C1 segment of cervical spinal cord (tissue), 14 donors: ENCODE measurements at regions not wholly inside any gene's neighbourhood (a gene's known extent, or its start where the extent isn't known, plus 50 kb on each side); places are given as distances from the start of the nearest gene placed in this dataset.

Source experiments
- DNase-seq, 14 donors: peaks; one replicate each; lab custom pipeline; 2025; lab: John Stamatoyannopoulos, UW

- DNase-seq, result no peak
Observed at GRCh38 chr10:2867788-2868299, 199.5 kb upstream of the PFKP start.

DNA sequence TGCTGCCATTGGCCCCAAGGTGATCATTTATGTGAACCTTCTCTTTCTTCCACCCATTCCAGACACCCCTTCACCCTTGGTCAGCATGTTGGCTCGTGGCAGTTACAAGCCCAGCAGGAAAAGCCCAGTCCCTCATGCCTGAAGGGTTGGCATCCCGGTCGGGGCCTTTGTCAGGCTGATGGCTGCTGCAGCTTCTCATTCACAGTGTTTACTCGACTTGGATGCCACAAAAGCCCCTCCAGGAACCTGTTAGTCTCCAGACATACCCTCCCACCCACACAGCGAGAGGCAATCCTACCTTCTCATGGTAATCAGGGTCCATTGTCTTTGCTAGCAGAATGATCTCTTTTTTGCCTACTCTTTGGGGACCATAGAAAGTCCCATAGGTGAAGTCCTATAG is 200.8 kb upstream of the PFKP start:
- no peak for DNase-seq

- DNase-seq, result no peak
Observed at GRCh38 chr10:2861632-2862210, 205.6 kb upstream of the PFKP start.

- no peak for DNase-seq
Observed at GRCh38 chr10:2858452-2858851, 208.9 kb upstream of the PFKP start.

GRCh38 chr10:2856598-2856997 is 210.8 kb upstream of the PFKP start:
- no peak for DNase-seq

GRCh38 chr10:2852574-2853323 is 214.6 kb upstream of the PFKP start:
- DNase-seq, result no peak

DNA sequence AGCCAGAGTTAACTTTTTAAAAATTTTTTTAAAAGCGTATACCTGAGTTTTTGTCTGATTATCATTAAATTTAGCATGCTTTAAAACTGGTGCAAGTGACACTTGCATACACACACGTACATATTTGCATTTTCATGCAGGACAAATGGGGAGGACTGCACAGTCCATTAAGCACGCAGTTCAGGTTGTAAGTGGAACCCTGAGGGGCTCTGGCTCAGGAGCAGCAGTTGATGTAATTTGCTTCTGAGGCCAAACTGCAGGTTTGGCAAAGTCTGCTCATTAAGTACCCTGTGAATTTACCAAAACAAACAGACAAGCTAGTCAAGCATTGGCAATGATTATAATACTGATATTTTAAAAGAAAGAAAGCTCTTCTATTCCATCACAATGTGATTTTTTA is 215.8 kb upstream of the PFKP start:
- no peak for DNase-seq

DNA sequence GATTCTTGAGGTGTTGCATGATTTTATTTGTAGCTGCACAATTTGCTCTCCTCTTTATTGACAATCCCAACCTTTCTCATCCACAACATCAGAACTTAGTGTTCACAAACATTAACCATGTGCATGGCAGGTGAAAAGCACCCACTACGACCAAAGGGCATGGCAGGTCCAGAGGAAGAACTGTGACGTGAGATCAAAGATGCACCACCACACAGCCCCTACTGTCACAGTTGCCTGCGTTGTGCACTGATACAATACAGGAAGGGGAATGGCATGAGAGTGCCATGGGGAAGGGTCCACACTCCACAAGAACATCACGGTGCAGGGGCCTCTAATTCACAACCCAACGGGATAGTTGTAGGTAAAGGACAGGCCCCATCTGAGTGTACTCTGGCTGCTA is 217.1 kb upstream of the PFKP start:
- no peak for DNase-seq

DNA sequence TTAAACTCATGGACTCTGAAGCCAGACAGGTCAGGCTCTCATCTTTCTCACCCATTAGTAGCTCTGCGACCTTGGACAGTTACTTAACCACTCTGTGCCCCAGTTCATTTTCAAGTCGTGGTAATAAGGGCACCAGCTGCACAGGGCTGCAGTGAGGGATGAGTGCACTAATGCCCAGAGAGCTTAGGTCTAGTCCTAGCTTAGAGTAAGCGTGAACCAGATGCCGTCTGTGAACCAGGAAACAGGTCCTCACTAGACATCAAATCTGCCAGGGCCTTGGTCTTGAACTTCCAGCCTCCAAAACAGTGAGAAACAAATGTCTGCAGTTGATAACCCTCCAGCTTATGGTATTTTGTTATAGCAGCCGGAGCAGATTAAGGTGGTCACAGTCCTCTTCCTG is 222.4 kb upstream of the PFKP start:
- no peak for DNase-seq

DNA sequence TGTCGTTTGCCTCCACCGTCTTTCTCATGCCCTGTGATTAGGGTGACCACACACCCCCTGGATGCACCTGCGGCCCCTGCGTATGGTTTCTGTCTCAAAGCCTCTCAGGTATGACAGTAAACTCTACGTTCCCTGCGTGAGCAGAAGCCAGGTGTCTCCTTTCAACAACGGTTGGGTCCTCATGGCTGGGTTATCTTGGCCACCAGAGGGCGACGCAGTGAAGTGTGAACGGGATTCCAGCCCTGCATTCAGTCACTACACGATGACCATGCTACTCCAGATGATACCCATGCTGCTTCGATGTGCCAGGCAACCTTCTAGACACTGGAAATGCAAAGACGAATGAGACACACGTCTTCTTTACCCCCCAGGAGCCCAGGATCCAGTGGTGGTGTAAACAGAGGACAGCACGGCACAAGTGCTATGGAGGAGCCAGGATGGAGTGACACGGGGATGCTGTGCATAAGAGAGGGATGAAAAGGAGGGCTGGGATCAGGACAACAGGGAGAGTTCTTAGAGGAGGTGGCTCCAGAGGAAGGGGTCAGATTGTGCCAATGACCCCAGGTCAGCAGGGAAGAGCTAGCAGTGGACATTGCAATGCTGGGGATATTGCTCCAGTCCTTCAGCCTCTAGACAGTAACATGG is 228.1 kb upstream of the PFKP start:
- DNase-seq, result peak in 2 of 14 donors; percentile 6 to 11

DNA sequence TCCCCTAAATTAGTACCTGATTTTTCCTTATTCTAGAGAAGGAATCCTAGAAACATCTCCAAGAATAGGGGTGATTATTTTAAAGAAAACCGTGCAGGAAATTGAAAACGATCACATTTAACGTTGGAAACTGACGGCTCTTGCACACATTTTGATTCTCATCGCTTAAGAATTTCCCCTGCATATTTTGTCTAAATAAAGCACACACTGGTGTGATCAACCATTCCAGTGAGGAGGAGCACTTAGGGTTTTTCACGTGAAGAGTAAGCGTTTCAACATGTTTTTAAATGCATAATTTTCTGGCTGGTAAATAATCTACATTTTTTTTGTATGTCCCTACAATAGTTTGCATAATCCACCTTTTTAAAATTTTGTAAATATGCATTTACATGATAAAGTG is 229.7 kb upstream of the PFKP start:
- DNase-seq, result no peak

GRCh38 chr10:2836921-2837662 is 230.3 kb upstream of the PFKP start:
- DNase-seq, result no peak

DNA sequence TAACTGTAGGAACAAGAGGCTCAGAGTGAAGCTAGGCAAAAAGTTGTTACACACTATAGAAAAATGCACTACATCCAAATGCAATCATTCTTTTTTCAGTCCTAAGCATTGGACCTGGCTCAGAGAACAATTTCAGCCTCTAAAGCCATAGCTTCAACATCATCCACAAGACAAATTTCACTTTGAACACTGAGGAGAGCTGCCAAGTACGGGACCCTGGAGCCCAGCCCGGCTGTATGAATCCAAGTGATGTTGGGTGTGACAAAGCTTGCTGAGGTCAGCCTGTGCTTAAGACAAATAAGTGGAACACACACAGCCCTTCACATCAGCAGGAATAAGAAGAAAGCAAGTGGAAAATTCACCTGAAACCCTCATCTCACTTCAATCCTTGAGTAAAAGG is 233.1 kb upstream of the PFKP start:
- no peak for DNase-seq

DNA sequence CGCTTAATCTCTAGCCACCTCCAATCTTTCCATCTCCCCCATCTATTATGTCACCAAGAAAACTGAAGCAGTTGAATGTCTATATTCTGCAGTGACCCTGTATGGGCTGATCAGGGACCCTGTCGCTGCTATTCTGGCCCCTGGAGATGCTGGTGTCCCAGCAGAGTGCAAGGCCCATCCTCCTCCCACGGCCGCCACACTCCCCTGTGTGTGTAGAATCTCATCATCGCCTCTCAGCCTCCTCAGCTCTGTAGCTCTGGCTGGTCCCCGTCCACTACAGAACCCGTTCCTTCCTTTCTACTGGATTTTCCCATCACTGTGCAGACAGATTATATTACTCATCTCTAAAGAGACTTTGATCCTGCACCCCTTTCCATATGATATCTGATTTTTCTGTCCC is 235.8 kb upstream of the PFKP start:
- DNase-seq, result no peak

- DNase-seq, result no peak
Observed at GRCh38 chr10:2828741-2829140, 238.6 kb upstream of the PFKP start.

- no peak for DNase-seq
Observed at GRCh38 chr10:2826675-2827074, 240.7 kb upstream of the PFKP start.

DNA sequence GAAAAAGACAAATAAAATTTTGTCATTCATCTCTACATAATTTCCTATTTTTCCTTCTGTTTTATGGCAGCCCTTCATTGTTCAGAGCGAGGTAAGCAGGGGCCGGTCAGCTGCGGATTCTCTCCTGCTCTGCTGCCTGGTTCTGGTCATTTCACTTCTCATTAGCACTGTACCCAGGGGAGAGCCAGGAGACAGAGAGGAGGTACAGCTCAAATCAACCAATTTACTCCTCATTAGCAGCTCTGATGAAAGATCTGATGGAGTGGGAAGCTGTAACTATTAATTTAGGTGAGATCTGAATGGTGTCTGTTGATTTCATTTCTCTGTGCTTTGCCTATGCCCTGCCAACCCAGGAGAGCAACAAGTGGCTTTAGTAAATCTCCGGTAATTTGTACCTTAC is 241.5 kb upstream of the PFKP start:
- no peak for DNase-seq

GRCh38 chr10:2817940-2818636 is 249.3 kb upstream of the PFKP start:
- DNase-seq, result no peak

GRCh38 chr10:2813693-2814092 is 253.7 kb upstream of the PFKP start:
- DNase-seq, result no peak

DNA sequence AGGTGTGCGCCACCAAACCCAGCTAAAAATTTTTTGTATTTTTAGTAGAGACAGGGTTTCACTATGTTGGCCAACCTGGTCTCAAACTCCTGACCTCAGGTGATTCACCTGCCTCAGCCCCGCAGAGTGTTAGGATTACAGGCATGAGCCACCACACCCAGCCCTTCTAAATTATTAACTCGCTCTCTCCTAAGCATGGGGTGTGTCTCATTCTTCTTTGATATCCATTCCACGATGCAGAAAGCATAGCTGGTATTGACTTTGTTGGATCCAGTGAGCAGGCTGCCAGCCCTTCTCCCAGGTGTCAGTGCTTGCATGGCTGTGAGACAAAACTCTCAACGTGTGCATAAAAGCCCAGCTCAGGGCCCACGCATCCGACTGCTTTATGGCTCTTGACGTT is 254.1 kb upstream of the PFKP start:
- no peak for DNase-seq

DNA sequence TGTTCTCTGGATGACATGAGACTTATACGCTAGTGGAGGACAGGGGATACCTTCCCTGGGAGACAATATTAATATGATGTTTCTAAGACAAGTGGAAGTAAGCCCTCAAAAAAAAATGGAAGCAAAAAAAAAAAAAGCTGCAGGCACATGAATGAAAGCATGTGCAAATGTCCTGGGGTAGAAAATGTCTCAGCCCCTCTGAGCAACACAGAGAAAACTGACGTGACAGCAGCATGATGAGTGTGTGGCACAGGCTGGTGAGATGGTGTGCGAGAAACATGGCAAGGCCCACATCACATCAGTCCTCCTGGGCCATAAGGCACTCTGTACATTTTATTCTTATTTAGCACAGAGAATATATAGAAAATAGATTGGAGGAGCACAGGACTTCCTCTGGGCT is 254.7 kb upstream of the PFKP start:
- DNase-seq, result no peak

GRCh38 chr10:2800178-2800577 is 267.2 kb upstream of the PFKP start:
- no peak for DNase-seq
